Panc1 (cell line): ENCODE measurements at regions not wholly inside any gene's neighbourhood (a gene's known extent, or its start where the extent isn't known, plus 50 kb on each side); places are given as distances from the start of the nearest gene placed in this dataset.

Experiments used
- ATAC-seq: fragments of 200-7000 bp; cut with Tn5 transposase; 2 replicates; pipeline ENCODE4 v1.9.1; 2020; ENCODE audit warnings: mild to moderate bottlenecking, moderate library complexity
- BruUV-seq: library from RNA; stranded (reverse); fragments of 400-500 nt; replicated peaks from 2 replicates; lab custom pipeline; 2021; lab: Mats Ljungman, UMichigan
- CTCF ChIA-PET: fragments of 300-600 bp; sonication (Branson Sonifier 250); formaldehyde crosslinking; loops from one replicate; lab custom pipeline; 2022; ENCODE audit warnings: antibody characterized with exemption; lab: Charles Lee
- POLR2A ChIA-PET: fragments of 300-600 bp; sonication (Branson Sonifier 250); formaldehyde crosslinking; loops from one replicate; lab custom pipeline; 2022; ENCODE audit warnings: antibody characterized with exemption; lab: Charles Lee
- DNase-seq: peaks from one replicate; pipeline ENCODE4 v3.0.0-alpha.2; 2010; ENCODE audit warnings: low read depth, low spot score
- H3K27ac ChIP-seq: 2 replicates; pipeline ENCODE4 v1.5.1; 2011; ENCODE audit warnings: mild to moderate bottlenecking, low read length, inconsistent platforms
- H3K27me3 ChIP-seq: fragments of 200-500 bp; sonication (Bioruptor generic); 2 replicates; pipeline ENCODE4 v1.6.0; 2014; ENCODE audit warnings: low read length, inconsistent platforms; ENCODE audit not compliant: control insufficient read depth, insufficient read depth
- H3K36me3 ChIP-seq: fragments of 200-500 bp; sonication (Bioruptor generic); 2 replicates; pipeline ENCODE4 v1.5.1; 2014; ENCODE audit warnings: inconsistent platforms, mild to moderate bottlenecking, low read length, moderate library complexity; ENCODE audit not compliant: control insufficient read depth, insufficient read depth
- H3K4me1 ChIP-seq: 2 replicates; pipeline ENCODE4 v1.5.1; 2011; ENCODE audit warnings: inconsistent platforms, mild to moderate bottlenecking, low read length, moderate library complexity; ENCODE audit not compliant: control insufficient read depth, insufficient read depth
- H3K4me3 ChIP-seq, 2 experiments: 2 replicates each; pipeline ENCODE4 v1.5.1; 2011 to 2012; ENCODE audit warnings: low read depth in 2 of 2, low read length in 2 of 2, mild to moderate bottlenecking in 2 of 2, inconsistent platforms in 1 of 2, moderate library complexity in 1 of 2
- H3K9me3 ChIP-seq: fragments of 200-500 bp; sonication (Bioruptor generic); 2 replicates; pipeline ENCODE4 v1.5.1; 2014; ENCODE audit warnings: low read depth, mild to moderate bottlenecking, inconsistent platforms, low read length, moderate library complexity; ENCODE audit not compliant: control insufficient read depth, insufficient read depth
- POLR2AphosphoS5 ChIP-seq: IDR thresholded peaks from 2 replicates; pipeline ENCODE4 v1.6.1; 2012; ENCODE audit warnings: mild to moderate bottlenecking, low read depth, low read length, moderate library complexity
- SIN3A ChIP-seq: IDR thresholded peaks from 2 replicates; pipeline ENCODE4 v1.6.1; 2012; ENCODE audit warnings: low read depth, mild to moderate bottlenecking, low read length, moderate library complexity, borderline replicate concordance; ENCODE audit not compliant: insufficient read depth
- TCF7L2 ChIP-seq: IDR thresholded peaks from 2 replicates; pipeline ENCODE4 v1.6.1; 2011; ENCODE audit warnings: mild to moderate bottlenecking, low read depth, low read length, inconsistent platforms
- in situ Hi-C: cut with HindIII; loops from 2 replicates; pipeline ENCODE4 v1.10.0; 2016; ENCODE audit warnings: low sequenced_read_pairs, low pct_unique_long_range_greater_than_20kb
- intact Hi-C: fragments of 100-400 bp; cut with micrococcal nuclease; formaldehyde crosslinking; loops from one replicate; pipeline ENCODE4 v1.10.0; 2022; ENCODE audit not compliant: unreplicated experiment
- TF ChIP-seq, protein P1 (sequence below): fragments of 450-650 bp; IDR thresholded peaks from 2 replicates; pipeline ENCODE4 v1.5.1; 2017; ENCODE audit warnings: mild to moderate bottlenecking
- TF ChIP-seq, protein P2 (sequence below), 2 experiments: IDR thresholded peaks; 2 replicates each; pipeline ENCODE4 v1.6.1; 2011 to 2012; ENCODE audit warnings: low read depth in 2 of 2, control low read depth in 1 of 2, low read length in 1 of 2, mild to moderate bottlenecking in 1 of 2, moderate library complexity in 1 of 2; ENCODE audit not compliant: insufficient read depth in 1 of 2

DNA sequence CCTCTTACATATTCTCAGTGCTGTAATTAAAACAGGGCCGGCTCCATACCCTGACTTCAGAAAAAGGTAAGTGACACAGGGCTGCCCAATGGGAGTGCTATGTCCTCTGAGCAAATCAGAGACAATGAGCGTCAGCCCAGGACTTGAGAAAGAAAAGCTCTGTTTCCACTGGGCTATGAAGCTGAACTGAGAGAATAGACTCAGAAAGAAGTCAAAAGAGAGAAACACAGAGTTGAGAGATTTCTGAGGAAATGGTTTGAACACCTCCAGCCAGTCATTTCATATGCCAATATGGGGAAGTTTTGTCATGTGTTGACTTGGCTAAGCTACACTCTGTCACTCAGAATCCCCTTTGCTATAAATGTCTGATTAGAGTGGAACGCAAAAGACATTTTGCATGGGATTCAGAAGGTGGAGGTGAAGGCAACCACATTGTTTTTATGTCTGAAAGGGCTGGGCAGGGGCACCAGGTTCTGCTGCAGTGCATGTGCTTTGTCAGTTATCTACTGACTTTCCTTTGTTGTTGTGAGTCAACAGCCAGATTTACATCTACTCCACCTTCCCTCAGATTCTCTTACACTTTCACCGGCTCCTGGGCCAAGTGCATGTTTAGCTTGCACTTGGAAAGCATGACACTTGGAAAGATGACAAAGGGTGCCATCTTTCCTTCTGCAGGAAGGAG, 313.3 kb downstream of the DUSP6 start:
- intact Hi-C loops: no loop called here
- ATAC-seq (no peak), DNase-seq (no peak)
- no peaks in the 10 kb centered on the region for H3K36me3 ChIP-seq
- H3K27ac ChIP-seq: no peak overlapping the region
- CTCF ChIA-PET: no interaction called here
- TF ChIP-seq, protein P1, sequence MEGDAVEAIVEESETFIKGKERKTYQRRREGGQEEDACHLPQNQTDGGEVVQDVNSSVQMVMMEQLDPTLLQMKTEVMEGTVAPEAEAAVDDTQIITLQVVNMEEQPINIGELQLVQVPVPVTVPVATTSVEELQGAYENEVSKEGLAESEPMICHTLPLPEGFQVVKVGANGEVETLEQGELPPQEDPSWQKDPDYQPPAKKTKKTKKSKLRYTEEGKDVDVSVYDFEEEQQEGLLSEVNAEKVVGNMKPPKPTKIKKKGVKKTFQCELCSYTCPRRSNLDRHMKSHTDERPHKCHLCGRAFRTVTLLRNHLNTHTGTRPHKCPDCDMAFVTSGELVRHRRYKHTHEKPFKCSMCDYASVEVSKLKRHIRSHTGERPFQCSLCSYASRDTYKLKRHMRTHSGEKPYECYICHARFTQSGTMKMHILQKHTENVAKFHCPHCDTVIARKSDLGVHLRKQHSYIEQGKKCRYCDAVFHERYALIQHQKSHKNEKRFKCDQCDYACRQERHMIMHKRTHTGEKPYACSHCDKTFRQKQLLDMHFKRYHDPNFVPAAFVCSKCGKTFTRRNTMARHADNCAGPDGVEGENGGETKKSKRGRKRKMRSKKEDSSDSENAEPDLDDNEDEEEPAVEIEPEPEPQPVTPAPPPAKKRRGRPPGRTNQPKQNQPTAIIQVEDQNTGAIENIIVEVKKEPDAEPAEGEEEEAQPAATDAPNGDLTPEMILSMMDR: no peak
- TF ChIP-seq, protein P2, sequence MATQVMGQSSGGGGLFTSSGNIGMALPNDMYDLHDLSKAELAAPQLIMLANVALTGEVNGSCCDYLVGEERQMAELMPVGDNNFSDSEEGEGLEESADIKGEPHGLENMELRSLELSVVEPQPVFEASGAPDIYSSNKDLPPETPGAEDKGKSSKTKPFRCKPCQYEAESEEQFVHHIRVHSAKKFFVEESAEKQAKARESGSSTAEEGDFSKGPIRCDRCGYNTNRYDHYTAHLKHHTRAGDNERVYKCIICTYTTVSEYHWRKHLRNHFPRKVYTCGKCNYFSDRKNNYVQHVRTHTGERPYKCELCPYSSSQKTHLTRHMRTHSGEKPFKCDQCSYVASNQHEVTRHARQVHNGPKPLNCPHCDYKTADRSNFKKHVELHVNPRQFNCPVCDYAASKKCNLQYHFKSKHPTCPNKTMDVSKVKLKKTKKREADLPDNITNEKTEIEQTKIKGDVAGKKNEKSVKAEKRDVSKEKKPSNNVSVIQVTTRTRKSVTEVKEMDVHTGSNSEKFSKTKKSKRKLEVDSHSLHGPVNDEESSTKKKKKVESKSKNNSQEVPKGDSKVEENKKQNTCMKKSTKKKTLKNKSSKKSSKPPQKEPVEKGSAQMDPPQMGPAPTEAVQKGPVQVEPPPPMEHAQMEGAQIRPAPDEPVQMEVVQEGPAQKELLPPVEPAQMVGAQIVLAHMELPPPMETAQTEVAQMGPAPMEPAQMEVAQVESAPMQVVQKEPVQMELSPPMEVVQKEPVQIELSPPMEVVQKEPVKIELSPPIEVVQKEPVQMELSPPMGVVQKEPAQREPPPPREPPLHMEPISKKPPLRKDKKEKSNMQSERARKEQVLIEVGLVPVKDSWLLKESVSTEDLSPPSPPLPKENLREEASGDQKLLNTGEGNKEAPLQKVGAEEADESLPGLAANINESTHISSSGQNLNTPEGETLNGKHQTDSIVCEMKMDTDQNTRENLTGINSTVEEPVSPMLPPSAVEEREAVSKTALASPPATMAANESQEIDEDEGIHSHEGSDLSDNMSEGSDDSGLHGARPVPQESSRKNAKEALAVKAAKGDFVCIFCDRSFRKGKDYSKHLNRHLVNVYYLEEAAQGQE (IDR thresholded peaks at IDR 0.05; ENCODE audit: insufficient read depth in 1 of 2, low read depth in 2 of 2, low read length in 1 of 2): no peak
- TF ChIP-seq POLR2AphosphoS5: no peak
- TF ChIP-seq SIN3A: no peak
- TF ChIP-seq TCF7L2: no peak
- H3K4me1 ChIP-seq: no peaks in the 10 kb centered on the region
- no peaks in the 10 kb centered on the region for H3K9me3 ChIP-seq
- no peak overlapping the region for H3K4me3 ChIP-seq
- no TSS peak for BruUV-seq
- POLR2A ChIA-PET: no interaction called here
- in situ Hi-C loops: no loop called here
- H3K27me3 ChIP-seq: peaks cover 2% of the 10 kb centered on the region; the same call in 1 of the 2 replicates

DNA sequence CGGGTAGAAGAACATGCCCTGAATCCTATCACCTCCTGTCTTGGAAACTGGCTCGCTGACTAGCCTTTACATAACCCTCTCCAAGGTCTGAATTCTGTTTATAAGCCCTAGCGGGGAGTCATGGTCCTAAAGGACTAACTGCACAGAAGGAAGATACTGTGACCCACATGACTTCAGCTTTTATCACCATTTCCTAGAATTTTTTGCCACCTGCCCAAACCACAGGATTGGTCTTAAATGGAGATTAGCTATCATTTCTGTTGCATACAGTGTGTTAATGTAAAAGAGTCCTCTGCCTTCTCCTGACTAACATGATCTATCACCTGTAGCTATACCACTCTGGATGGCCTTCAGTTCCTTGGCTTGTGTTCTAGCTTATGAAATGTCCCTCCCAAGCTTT, 319.2 kb downstream of the DUSP6 start:
- no TSS peak for BruUV-seq
- ChIA-PET POLR2A (no interaction called here), CTCF (no interaction called here)
- H3K9me3 ChIP-seq: no peaks in the 10 kb centered on the region
- no peak overlapping the region for H3K4me3 ChIP-seq
- H3K36me3 ChIP-seq: no peaks in the 10 kb centered on the region
- no peak overlapping the region for H3K27ac ChIP-seq
- TF ChIP-seq SIN3A (no peak), TCF7L2 (no peak), POLR2AphosphoS5 (no peak)
- TF ChIP-seq, protein P1: no peak
- TF ChIP-seq, protein P2 (IDR thresholded peaks at IDR 0.05; ENCODE audit: insufficient read depth in 1 of 2, low read depth in 2 of 2, low read length in 1 of 2): no peak
- no peak for DNase-seq
- intact Hi-C loops: no loop called here
- ATAC-seq: no peak
- no peaks in the 10 kb centered on the region for H3K4me1 ChIP-seq
- peaks cover 2% of the 10 kb centered on the region; the same call in 1 of the 2 replicates for H3K27me3 ChIP-seq
- in situ Hi-C loops: no loop called here
